ENCODE measurements at regions not wholly inside any gene's neighbourhood (a gene's known extent, or its start where the extent isn't known, plus 50 kb on each side); places are given as distances from the start of the nearest gene placed in this dataset.
A peak's percentile ranks its signal among the peaks of the same experiment; 100 is the strongest.

GRCh38 chr18:39464006-39464405 lies 1898.4 kb upstream of the CELF4 start:
- Histone ChIP-seq H3K27ac (ENCODE audit: low read depth in 2 of 2, low read length in 2 of 2) (no peak overlapping the region), H3K9me3 (ENCODE audit: control insufficient read depth in 2 of 3, insufficient read depth in 1 of 3, low read length in 3 of 3) (no peaks in the 10 kb centered on the region), H3K27me3 (ENCODE audit: control insufficient read depth, insufficient read depth, low read length) (no peaks in the 10 kb centered on the region), H3K36me3 (ENCODE audit: control insufficient read depth in 2 of 3, insufficient read depth in 3 of 3, low read length in 3 of 3) (no peaks in the 10 kb centered on the region), H3K4me1 (ENCODE audit: control insufficient read depth in 2 of 3, insufficient read depth in 2 of 3, low read depth in 1 of 3, low read length in 3 of 3) (no peaks in the 10 kb centered on the region), H3K9ac (ENCODE audit: low read length in 3 of 3) (no peak overlapping the region), H3K4me3 (ENCODE audit: low read length in 3 of 3) (no peak overlapping the region)
- DNase-seq (no peak), FAIRE-seq (no peak)
- intact Hi-C loops (cut with DNase I): no loop called here
- TF ChIP-seq CTCF (IDR thresholded peaks at IDR 0.05; ENCODE audit: borderline replicate concordance, extremely low read depth, insufficient read depth): no peak

GRCh38 chr18:39462436-39462835 lies 1896.8 kb upstream of the CELF4 start:
- intact Hi-C loops (cut with DNase I): no loop called here
- Histone ChIP-seq H3K27me3 (ENCODE audit: control insufficient read depth, insufficient read depth, low read length) (no peaks in the 10 kb centered on the region), H3K27ac (ENCODE audit: low read depth in 2 of 2, low read length in 2 of 2) (no peak overlapping the region), H3K4me1 (ENCODE audit: control insufficient read depth in 2 of 3, insufficient read depth in 2 of 3, low read depth in 1 of 3, low read length in 3 of 3) (no peaks in the 10 kb centered on the region), H3K4me3 (ENCODE audit: low read length in 3 of 3) (no peak overlapping the region), H3K36me3 (ENCODE audit: control insufficient read depth in 2 of 3, insufficient read depth in 3 of 3, low read length in 3 of 3) (no peaks in the 10 kb centered on the region), H3K9me3 (ENCODE audit: control insufficient read depth in 2 of 3, insufficient read depth in 1 of 3, low read length in 3 of 3) (no peaks in the 10 kb centered on the region), H3K9ac (ENCODE audit: low read length in 3 of 3) (no peak overlapping the region)
- DNase-seq (no peak), FAIRE-seq (no peak)
- TF ChIP-seq CTCF (IDR thresholded peaks at IDR 0.05; ENCODE audit: borderline replicate concordance, extremely low read depth, insufficient read depth): no peak

- no peak overlapping the region for H3K4me3 ChIP-seq (ENCODE audit: low read length in 3 of 3)
- no peak for FAIRE-seq
- H3K36me3 ChIP-seq (ENCODE audit: control insufficient read depth in 2 of 3, insufficient read depth in 3 of 3, low read length in 3 of 3): no peaks in the 10 kb centered on the region
- no peak overlapping the region for H3K9ac ChIP-seq (ENCODE audit: low read length in 3 of 3)
- no peaks in the 10 kb centered on the region for H3K4me1 ChIP-seq (ENCODE audit: control insufficient read depth in 2 of 3, insufficient read depth in 2 of 3, low read depth in 1 of 3, low read length in 3 of 3)
- no peaks in the 10 kb centered on the region for H3K27me3 ChIP-seq (ENCODE audit: control insufficient read depth, insufficient read depth, low read length)
- H3K9me3 ChIP-seq (ENCODE audit: control insufficient read depth in 2 of 3, insufficient read depth in 1 of 3, low read length in 3 of 3): no peaks in the 10 kb centered on the region
- DNase-seq: no peak
- H3K27ac ChIP-seq (ENCODE audit: low read depth in 2 of 2, low read length in 2 of 2): no peak overlapping the region
- TF ChIP-seq CTCF (IDR thresholded peaks at IDR 0.05; ENCODE audit: borderline replicate concordance, extremely low read depth, insufficient read depth): no peak
- intact Hi-C loops (cut with DNase I): no loop called here
Measured at GRCh38 chr18:39460136-39460535, 1894.5 kb upstream of the CELF4 start.

- FAIRE-seq (no peak), DNase-seq (peak in 3 of 5 donors; percentile 6 to 66 (median 25))
- H3K27ac ChIP-seq (ENCODE audit: low read depth in 2 of 2, low read length in 2 of 2): no peak overlapping the region
- no peak overlapping the region for H3K9ac ChIP-seq (ENCODE audit: low read length in 3 of 3)
- intact Hi-C loops (cut with DNase I): no loop called here
- H3K27me3 ChIP-seq (ENCODE audit: control insufficient read depth, insufficient read depth, low read length): no peaks in the 10 kb centered on the region
- no peaks in the 10 kb centered on the region for H3K4me1 ChIP-seq (ENCODE audit: control insufficient read depth in 2 of 3, insufficient read depth in 2 of 3, low read depth in 1 of 3, low read length in 3 of 3)
- no peak overlapping the region for H3K4me3 ChIP-seq (ENCODE audit: low read length in 3 of 3)
- no peak for TF ChIP-seq CTCF (IDR thresholded peaks at IDR 0.05; ENCODE audit: borderline replicate concordance, extremely low read depth, insufficient read depth)
- H3K36me3 ChIP-seq (ENCODE audit: control insufficient read depth in 2 of 3, insufficient read depth in 3 of 3, low read length in 3 of 3): no peaks in the 10 kb centered on the region
- H3K9me3 ChIP-seq (ENCODE audit: control insufficient read depth in 2 of 3, insufficient read depth in 1 of 3, low read length in 3 of 3): no peaks in the 10 kb centered on the region
Measured at GRCh38 chr18:39455285-39455684, 1889.7 kb upstream of the CELF4 start.
